GM12865 (cell line): ENCODE measurements at regions not wholly inside any gene's neighbourhood (a gene's known extent, or its start where the extent isn't known, plus 50 kb on each side); places are given as distances from the start of the nearest gene placed in this dataset.

Source experiments
- DNase-seq: peaks from one replicate; pipeline ENCODE4 v3.0.0; 2010; ENCODE audit warnings: low read depth
- H3K4me3 ChIP-seq: 2 replicates; pipeline ENCODE4 v1.5.1; 2011; ENCODE audit warnings: mild to moderate bottlenecking, low read depth, low read length, control low read depth
- TF ChIP-seq, protein P1 (sequence below): IDR thresholded peaks from 2 replicates; pipeline ENCODE4 v1.5.1; 2011; ENCODE audit warnings: low read length, control low read depth, low read depth, inconsistent platforms; ENCODE audit not compliant: insufficient read depth; ENCODE audit errors: missing control alignments

DNA sequence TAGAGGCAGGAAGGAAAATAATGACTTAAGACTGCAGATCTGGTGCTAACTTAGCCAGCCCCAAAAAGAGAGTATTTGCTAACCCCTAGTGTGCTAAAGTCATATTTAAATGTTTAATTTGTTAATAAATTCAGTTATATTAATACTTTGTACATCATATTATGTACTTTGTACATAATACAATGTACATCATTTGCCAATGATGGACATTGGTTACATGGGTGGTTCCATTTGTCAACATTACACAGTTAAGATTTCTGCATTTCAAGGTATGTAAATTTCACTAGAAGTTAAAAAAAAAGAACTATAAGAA lies 63.9 kb upstream of the PIM1 start:
- no peak for DNase-seq
- H3K4me3 ChIP-seq: no peak overlapping the region
- TF ChIP-seq, protein P1, sequence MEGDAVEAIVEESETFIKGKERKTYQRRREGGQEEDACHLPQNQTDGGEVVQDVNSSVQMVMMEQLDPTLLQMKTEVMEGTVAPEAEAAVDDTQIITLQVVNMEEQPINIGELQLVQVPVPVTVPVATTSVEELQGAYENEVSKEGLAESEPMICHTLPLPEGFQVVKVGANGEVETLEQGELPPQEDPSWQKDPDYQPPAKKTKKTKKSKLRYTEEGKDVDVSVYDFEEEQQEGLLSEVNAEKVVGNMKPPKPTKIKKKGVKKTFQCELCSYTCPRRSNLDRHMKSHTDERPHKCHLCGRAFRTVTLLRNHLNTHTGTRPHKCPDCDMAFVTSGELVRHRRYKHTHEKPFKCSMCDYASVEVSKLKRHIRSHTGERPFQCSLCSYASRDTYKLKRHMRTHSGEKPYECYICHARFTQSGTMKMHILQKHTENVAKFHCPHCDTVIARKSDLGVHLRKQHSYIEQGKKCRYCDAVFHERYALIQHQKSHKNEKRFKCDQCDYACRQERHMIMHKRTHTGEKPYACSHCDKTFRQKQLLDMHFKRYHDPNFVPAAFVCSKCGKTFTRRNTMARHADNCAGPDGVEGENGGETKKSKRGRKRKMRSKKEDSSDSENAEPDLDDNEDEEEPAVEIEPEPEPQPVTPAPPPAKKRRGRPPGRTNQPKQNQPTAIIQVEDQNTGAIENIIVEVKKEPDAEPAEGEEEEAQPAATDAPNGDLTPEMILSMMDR: no peak

DNA sequence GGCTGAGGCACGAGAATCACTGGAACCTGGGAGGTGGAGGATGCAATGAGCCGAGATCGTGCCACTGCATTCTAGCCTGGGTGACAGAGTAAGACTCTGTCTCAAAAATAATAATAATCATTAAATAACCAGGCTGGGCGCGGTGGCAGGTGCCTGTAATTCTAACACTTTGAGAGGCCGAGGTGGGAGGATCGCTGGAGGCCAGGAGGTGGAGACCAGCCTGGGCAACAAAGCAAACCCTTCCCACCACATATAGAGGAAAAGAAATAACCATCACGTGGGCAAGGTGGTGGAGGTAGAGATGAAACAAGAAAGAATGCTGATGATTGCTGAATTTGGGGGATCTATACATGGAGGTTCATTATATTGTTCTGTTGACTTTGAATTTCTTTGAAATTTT lies 63.4 kb upstream of the PIM1 start:
- TF ChIP-seq, protein P1: no peak
- DNase-seq: no peak
- no peak overlapping the region for H3K4me3 ChIP-seq

DNA sequence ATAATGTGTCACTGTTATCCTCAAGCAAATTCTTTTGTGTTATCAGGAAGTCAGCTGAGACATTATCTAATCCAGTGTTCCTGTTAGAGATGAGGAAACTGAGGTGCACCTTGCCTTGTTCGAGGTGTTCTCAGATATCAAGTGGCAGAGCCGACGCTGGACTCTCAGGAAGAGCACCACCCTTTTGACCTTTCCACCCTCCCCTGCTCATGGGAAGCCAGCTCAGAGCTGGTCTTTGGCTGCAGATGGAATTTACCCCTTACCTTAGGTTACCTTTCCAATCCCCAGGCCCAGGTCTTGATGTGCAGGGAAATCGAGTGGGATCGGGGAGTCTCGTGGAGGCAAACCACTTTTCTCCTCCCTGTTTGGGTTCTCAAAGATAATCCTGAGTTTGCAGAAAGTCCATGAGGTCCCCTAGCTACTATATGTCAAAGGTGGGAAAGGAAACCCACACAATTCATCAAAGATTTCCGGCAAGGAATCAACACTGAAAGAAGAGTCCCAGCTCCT lies 62.9 kb upstream of the PIM1 start:
- no peak overlapping the region for H3K4me3 ChIP-seq
- DNase-seq: no peak
- TF ChIP-seq, protein P1: no peak

DNA sequence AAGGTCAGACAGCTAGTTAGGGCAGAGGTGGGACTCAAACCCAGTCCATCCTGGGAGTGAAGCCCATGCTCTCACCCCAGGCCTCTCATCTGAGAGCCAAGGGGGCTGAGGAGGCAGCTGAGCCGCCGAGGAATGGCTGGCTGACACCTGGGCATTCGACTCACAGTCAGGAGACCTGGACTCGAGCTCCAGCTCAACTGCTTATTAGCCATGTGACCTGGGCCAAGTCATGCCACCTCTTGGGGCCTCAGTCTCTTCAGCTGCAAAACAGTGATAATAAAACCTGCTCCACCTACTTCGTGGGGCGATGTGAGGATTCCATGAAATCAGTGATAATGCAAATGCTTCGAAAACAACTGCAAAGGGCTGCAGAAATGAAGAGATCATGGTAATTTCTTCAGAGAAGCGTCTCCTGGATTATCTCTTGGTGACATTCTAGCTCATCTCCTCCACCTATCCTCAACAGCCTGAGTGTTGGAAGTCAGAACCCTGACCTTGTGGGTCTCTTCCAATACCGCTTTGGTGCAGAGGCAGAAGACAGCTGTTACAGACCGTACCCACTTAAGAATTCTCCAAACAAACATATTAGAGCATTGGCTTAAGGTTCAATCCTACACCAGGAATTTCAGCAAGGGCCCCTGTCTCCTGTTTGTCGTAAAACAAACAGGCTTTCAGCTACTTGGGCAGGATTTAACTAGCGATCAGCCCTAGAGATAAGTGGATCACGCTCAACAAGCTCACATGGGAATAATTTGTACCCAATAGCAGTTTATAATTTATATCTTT lies 60.0 kb upstream of the PIM1 start:
- TF ChIP-seq, protein P1: no peak
- no peak for DNase-seq
- no peak overlapping the region for H3K4me3 ChIP-seq

DNA sequence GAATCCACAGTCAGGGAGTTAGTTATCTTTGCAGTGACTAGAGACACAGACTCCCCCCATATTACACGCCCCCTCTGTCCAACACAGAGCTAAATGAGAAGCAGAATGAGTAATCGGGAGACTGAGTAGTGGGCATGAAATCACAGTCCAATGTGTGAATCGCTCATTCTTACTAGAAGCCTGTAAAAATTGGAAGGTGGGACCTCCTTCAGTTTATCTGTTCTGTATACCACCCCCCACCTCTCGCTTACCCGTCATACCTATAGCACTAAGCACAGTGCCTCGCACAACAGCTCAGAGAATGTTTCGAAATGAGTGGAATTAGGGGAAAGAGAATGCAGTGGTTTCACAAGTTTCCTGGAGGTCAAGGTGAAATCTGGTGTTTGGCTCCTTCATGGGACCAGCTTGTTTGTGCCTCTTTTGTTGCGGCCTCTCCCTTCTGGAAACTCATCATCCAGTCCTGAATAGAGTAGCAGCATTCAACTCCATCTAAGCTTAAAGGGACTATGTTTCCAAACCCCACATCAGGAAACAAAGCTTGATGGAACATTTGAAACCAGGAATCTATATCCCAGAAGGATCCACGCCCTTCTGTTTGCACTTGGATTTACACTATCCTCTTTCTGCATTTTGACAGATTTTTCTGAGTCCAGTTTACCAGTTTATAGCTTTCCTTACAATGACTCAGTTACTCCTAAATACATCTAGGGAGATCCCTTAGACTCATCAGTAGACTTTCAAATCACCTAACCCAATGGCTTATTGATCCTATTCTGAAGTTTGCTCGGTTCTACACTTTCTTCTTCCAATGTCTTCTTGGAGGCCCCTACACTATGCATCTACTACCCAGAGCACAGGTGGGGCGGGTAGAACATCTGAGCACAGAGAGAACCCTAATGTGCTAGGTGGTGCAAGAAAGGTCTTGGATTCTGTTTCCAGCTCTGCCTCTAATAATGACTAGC lies 59.2 kb upstream of the PIM1 start:
- H3K4me3 ChIP-seq: no peak overlapping the region
- TF ChIP-seq, protein P1: no peak
- DNase-seq: peak; percentile 83

DNA sequence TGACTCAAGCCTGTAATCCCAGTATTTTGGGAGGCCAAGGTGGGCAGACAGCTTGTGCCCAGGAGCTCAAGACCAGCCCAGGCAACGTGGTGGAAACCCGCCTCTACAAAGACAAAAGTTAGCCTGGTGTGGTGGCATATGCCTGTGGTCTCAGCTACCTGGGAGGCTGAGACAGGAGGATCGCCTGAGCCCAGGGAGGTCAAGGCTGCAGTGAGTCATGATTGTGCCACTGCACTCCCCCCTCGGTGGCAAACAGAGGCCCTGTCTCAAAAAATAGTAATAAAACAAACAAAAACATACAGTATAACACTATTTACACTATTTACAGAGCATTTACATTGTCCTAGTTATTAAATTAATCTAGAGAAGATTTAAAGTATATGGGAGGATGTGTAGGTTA lies 56.0 kb upstream of the PIM1 start:
- TF ChIP-seq, protein P1: no peak
- DNase-seq: no peak
- no peak overlapping the region for H3K4me3 ChIP-seq
